HL-60 (cell line): ENCODE measurements at regions not wholly inside any gene's neighbourhood (a gene's known extent, or its start where the extent isn't known, plus 50 kb on each side); places are given as distances from the start of the nearest gene placed in this dataset.

Experiments
- DNase-seq, 2 experiments: peaks; one replicate each; pipeline ENCODE4 v3.0.0-alpha.2; 2010 to 2020; ENCODE audit warnings: low read depth in 1 of 2, low spot score in 1 of 2
- H3K27ac ChIP-seq: fragments of 250-450 bp; sonication (Bioruptor Pico); replicated peaks from 2 replicates; pipeline ENCODE4 v1.5.1; 2020; ENCODE audit warnings: mild to moderate bottlenecking, moderate library complexity
- H3K27me3 ChIP-seq: fragments of 250-450 bp; sonication (Bioruptor Pico); 2 replicates; pipeline ENCODE4 v1.5.1; 2021; ENCODE audit warnings: mild to moderate bottlenecking, moderate library complexity; ENCODE audit not compliant: insufficient read depth, poor library complexity, severe bottlenecking
- H3K4me3 ChIP-seq: replicated peaks from 2 replicates; pipeline ENCODE4 v1.5.1; 2011; ENCODE audit warnings: mild to moderate bottlenecking, control low read depth, low read length; ENCODE audit not compliant: insufficient read depth
- GABPA ChIP-seq: IDR thresholded peaks from 2 replicates; pipeline ENCODE4 v1.6.1; 2012; ENCODE audit warnings: low read depth
- POLR2AphosphoS5 ChIP-seq: IDR thresholded peaks from 2 replicates; pipeline ENCODE4 v1.6.1; 2012; ENCODE audit warnings: low read depth
- SPI1 ChIP-seq: IDR thresholded peaks from 2 replicates; pipeline ENCODE4 v1.6.1; 2012; ENCODE audit warnings: low read depth, mild to moderate bottlenecking, borderline replicate concordance
- TF ChIP-seq, protein P1 (sequence below): IDR thresholded peaks from one replicate; pipeline ENCODE4 v1.5.1; 2011; ENCODE audit warnings: low read length, control low read depth, inconsistent platforms; ENCODE audit not compliant: insufficient read depth
- TF ChIP-seq, protein P2 (sequence below): IDR thresholded peaks from 2 replicates; pipeline ENCODE4 v1.6.1; 2012; ENCODE audit warnings: low read depth; ENCODE audit not compliant: insufficient replicate concordance

DNA sequence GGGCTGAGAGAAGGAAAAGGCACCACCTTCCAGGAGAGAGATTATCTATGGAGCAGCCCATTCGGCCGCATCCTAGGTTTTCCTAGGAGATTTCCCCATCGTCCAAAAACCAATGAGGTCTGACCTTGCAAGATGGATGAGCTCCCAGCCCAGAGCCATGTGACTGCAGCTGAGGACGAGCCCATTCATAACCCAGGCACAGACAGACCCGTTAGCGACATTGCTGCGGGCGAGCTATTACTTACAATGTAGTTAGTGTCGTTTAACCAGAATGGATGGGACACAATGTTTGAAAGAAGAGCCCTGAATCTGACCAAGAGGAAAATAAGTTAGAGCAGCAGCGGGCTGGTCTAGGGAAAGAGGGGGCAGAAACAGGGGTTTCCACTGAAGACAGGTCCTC, 395.9 kb upstream of the CADM1 start:
- no peak for DNase-seq
- TF ChIP-seq, protein P1, sequence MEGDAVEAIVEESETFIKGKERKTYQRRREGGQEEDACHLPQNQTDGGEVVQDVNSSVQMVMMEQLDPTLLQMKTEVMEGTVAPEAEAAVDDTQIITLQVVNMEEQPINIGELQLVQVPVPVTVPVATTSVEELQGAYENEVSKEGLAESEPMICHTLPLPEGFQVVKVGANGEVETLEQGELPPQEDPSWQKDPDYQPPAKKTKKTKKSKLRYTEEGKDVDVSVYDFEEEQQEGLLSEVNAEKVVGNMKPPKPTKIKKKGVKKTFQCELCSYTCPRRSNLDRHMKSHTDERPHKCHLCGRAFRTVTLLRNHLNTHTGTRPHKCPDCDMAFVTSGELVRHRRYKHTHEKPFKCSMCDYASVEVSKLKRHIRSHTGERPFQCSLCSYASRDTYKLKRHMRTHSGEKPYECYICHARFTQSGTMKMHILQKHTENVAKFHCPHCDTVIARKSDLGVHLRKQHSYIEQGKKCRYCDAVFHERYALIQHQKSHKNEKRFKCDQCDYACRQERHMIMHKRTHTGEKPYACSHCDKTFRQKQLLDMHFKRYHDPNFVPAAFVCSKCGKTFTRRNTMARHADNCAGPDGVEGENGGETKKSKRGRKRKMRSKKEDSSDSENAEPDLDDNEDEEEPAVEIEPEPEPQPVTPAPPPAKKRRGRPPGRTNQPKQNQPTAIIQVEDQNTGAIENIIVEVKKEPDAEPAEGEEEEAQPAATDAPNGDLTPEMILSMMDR: no peak
- TF ChIP-seq, protein P2, sequence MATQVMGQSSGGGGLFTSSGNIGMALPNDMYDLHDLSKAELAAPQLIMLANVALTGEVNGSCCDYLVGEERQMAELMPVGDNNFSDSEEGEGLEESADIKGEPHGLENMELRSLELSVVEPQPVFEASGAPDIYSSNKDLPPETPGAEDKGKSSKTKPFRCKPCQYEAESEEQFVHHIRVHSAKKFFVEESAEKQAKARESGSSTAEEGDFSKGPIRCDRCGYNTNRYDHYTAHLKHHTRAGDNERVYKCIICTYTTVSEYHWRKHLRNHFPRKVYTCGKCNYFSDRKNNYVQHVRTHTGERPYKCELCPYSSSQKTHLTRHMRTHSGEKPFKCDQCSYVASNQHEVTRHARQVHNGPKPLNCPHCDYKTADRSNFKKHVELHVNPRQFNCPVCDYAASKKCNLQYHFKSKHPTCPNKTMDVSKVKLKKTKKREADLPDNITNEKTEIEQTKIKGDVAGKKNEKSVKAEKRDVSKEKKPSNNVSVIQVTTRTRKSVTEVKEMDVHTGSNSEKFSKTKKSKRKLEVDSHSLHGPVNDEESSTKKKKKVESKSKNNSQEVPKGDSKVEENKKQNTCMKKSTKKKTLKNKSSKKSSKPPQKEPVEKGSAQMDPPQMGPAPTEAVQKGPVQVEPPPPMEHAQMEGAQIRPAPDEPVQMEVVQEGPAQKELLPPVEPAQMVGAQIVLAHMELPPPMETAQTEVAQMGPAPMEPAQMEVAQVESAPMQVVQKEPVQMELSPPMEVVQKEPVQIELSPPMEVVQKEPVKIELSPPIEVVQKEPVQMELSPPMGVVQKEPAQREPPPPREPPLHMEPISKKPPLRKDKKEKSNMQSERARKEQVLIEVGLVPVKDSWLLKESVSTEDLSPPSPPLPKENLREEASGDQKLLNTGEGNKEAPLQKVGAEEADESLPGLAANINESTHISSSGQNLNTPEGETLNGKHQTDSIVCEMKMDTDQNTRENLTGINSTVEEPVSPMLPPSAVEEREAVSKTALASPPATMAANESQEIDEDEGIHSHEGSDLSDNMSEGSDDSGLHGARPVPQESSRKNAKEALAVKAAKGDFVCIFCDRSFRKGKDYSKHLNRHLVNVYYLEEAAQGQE: no peak
- no peak for TF ChIP-seq POLR2AphosphoS5
- no peak for TF ChIP-seq SPI1
- no peak for TF ChIP-seq GABPA
- H3K27me3 ChIP-seq: no peaks in the 10 kb centered on the region

DNA sequence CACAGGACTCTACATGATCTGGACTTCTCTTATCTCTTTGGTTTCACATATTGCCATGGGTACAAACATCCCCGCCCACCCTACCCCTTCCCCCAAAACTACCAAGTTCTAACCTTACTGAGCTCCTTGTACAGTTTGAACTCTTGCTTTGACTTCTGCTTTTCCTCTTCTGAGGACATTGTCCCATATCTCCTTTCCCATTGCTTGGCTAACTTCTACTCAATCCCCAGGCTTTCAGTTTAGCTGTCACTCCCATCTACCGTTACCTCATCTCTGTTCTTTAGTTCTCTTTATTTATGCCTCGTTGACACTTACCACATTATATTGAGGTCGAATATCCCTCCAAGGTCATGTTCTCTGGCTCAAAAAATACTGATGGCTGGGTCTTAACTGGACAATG, 393.5 kb upstream of the CADM1 start:
- Histone ChIP-seq H3K27ac (no peak overlapping the region), H3K27me3 (no peaks in the 10 kb centered on the region), H3K4me3 (no peak overlapping the region)
- no peak for DNase-seq
- TF ChIP-seq, protein P2: no peak
- TF ChIP-seq SPI1 (no peak), GABPA (no peak), POLR2AphosphoS5 (no peak)
- TF ChIP-seq, protein P1: no peak

More for the DNA sequence above, 395.9 kb upstream of the CADM1 start:
- Histone ChIP-seq H3K27ac (no peak overlapping the region), H3K4me3 (no peak overlapping the region)

DNA sequence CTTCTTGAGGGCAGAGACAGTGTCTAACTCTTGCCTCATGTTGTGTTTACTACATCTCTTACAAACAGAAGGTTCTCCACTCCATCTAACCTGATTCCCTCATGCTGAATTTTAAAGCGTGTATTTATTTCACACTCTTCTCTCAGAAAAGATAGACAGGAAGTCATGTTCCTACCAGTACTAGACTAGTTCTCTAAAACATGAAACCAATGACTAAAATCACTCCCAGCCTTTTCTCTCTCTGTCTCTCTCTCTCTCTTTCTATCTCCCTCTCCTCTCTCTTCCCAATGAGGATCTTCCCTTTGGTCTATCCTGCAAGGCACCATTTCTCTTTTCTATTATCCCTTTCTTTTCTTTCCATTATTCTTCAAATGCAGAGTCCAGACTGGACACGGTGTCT, 391.9 kb upstream of the CADM1 start:
- TF ChIP-seq SPI1: no peak
- TF ChIP-seq, protein P2: no peak
- TF ChIP-seq GABPA: no peak
- TF ChIP-seq, protein P1: no peak
- TF ChIP-seq POLR2AphosphoS5: no peak
- Histone ChIP-seq H3K27ac (no peak overlapping the region), H3K27me3 (no peaks in the 10 kb centered on the region), H3K4me3 (no peak overlapping the region)
- no peak for DNase-seq
